SU-DHL-6 (cell line): ENCODE measurements at regions not wholly inside any gene's neighbourhood (a gene's known extent, or its start where the extent isn't known, plus 50 kb on each side); places are given as distances from the start of the nearest gene placed in this dataset.

Source experiments
- EZH2phosphoT487 ChIP-seq: fragments of 200-600 bp; sonication (generic), shearing (Covaris generic); conservative IDR thresholded peaks from 2 replicates; pipeline ENCODE4 v1.6.1; 2018; ENCODE audit warnings: mild to moderate bottlenecking, antibody characterized with exemption, low read length, moderate library complexity, mixed read lengths
- TF ChIP-seq, protein P1 (sequence below): fragments of 200-600 bp; sonication (generic); IDR thresholded peaks from one replicate; pipeline ENCODE4 v1.5.1; 2017; ENCODE audit warnings: antibody characterized with exemption, mild to moderate bottlenecking, low read length, moderate library complexity; ENCODE audit not compliant: insufficient read depth, poor library complexity, severe bottlenecking

DNA sequence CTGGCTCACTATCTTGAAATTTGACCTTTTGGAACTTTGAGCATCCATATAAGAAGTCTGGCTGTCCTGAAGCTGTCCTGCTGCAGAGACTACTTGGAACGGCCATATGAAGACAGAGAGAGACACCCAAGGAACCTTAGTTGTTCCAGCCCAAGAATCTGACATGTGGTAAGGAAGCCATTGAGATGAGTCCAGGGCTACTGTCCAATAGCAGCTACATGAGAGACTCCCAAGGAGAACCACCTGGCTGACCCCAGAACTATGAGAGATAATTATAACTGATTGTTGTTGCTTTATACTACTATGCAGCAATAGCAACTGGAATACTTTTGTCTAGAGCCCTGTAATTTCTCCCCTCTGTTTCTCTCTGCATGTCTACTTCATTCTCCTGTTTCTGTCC is 234.3 kb upstream of the TANK start:
- TF ChIP-seq, protein P1, sequence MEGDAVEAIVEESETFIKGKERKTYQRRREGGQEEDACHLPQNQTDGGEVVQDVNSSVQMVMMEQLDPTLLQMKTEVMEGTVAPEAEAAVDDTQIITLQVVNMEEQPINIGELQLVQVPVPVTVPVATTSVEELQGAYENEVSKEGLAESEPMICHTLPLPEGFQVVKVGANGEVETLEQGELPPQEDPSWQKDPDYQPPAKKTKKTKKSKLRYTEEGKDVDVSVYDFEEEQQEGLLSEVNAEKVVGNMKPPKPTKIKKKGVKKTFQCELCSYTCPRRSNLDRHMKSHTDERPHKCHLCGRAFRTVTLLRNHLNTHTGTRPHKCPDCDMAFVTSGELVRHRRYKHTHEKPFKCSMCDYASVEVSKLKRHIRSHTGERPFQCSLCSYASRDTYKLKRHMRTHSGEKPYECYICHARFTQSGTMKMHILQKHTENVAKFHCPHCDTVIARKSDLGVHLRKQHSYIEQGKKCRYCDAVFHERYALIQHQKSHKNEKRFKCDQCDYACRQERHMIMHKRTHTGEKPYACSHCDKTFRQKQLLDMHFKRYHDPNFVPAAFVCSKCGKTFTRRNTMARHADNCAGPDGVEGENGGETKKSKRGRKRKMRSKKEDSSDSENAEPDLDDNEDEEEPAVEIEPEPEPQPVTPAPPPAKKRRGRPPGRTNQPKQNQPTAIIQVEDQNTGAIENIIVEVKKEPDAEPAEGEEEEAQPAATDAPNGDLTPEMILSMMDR = no peak
- no peak for TF ChIP-seq EZH2phosphoT487
